ENCODE measurements at regions not wholly inside any gene's neighbourhood (a gene's known extent, or its start where the extent isn't known, plus 50 kb on each side); places are given as distances from the start of the nearest gene placed in this dataset.

GRCh38 chr11:116541460-116541859, 231.3 kb downstream of the BUD13 start:
- Histone ChIP-seq H3K9me3 (ENCODE audit: control insufficient read depth in 4 of 4, low read length in 3 of 4) (peaks cover 0 to 3% (median 0%) of the 10 kb centered on the region in 4 donors), H3K36me3 (ENCODE audit: control insufficient read depth in 4 of 4, insufficient read depth in 3 of 4, low read depth in 1 of 4, low read length in 3 of 4) (no peaks in the 10 kb centered on the region), H3K4me1 (ENCODE audit: control insufficient read depth in 4 of 4, insufficient read depth in 4 of 4, low read length in 3 of 4) (no peaks in the 10 kb centered on the region), H3K9ac (ENCODE audit: low read depth in 1 of 2, low read length in 2 of 2) (no peak overlapping the region), H3K27me3 (ENCODE audit: control insufficient read depth in 4 of 4, insufficient read depth in 4 of 4, low read length in 3 of 4) (no peaks in the 10 kb centered on the region), H3K27ac (ENCODE audit: low read depth in 1 of 2, low read length in 2 of 2) (no peak overlapping the region), H3K4me3 (ENCODE audit: low read depth in 1 of 3, low read length in 3 of 3) (no peak overlapping the region)
- TF ChIP-seq FOXA1 (IDR thresholded peaks at IDR 0.05): no peak
- 92% methylated on average over 1 of the region's 1 CpG for WGBS
- no peak for DNase-seq (ENCODE audit: low spot score)

- no peak overlapping the region for H3K9ac ChIP-seq (ENCODE audit: low read depth in 1 of 2, low read length in 2 of 2)
- H3K4me3 ChIP-seq (ENCODE audit: low read depth in 1 of 3, low read length in 3 of 3): no peak overlapping the region
- DNase-seq (ENCODE audit: low spot score): no peak
- no peaks in the 10 kb centered on the region for H3K36me3 ChIP-seq (ENCODE audit: control insufficient read depth in 4 of 4, insufficient read depth in 3 of 4, low read depth in 1 of 4, low read length in 3 of 4)
- H3K27me3 ChIP-seq (ENCODE audit: control insufficient read depth in 4 of 4, insufficient read depth in 4 of 4, low read length in 3 of 4): no peaks in the 10 kb centered on the region
- H3K27ac ChIP-seq (ENCODE audit: low read depth in 1 of 2, low read length in 2 of 2): no peak overlapping the region
- 77% methylated on average over 4 of the region's 4 CpGs for WGBS
- TF ChIP-seq HNF4G (IDR thresholded peaks at IDR 0.05) (no peak), YY1 (IDR thresholded peaks at IDR 0.05) (no peak), CTCF (IDR thresholded peaks at IDR 0.05; ENCODE audit: low read depth, low read length, missing input control) (no peak), NR2F2 (IDR thresholded peaks at IDR 0.05) (no peak), TAF1 (conservative IDR thresholded peaks at IDR 0.05) (no peak)
- no peaks in the 10 kb centered on the region for H3K4me1 ChIP-seq (ENCODE audit: control insufficient read depth in 4 of 4, insufficient read depth in 4 of 4, low read length in 3 of 4)
- peaks cover 0 to 3% (median 0%) of the 10 kb centered on the region in 4 donors for H3K9me3 ChIP-seq (ENCODE audit: control insufficient read depth in 4 of 4, low read length in 3 of 4)
These were observed 232.0 kb downstream of the BUD13 start for GRCh38 chr11:116540645-116541304.

GRCh38 chr11:116539836-116540418, 232.9 kb downstream of the BUD13 start:
- Histone ChIP-seq H3K4me3 (ENCODE audit: low read depth in 1 of 3, low read length in 3 of 3) (no peak overlapping the region), H3K9me3 (ENCODE audit: control insufficient read depth in 4 of 4, low read length in 3 of 4) (peaks cover 0 to 3% (median 0%) of the 10 kb centered on the region in 4 donors), H3K27me3 (ENCODE audit: control insufficient read depth in 4 of 4, insufficient read depth in 4 of 4, low read length in 3 of 4) (no peaks in the 10 kb centered on the region), H3K4me1 (ENCODE audit: control insufficient read depth in 4 of 4, insufficient read depth in 4 of 4, low read length in 3 of 4) (no peaks in the 10 kb centered on the region), H3K27ac (ENCODE audit: low read depth in 1 of 2, low read length in 2 of 2) (no peak overlapping the region), H3K36me3 (ENCODE audit: control insufficient read depth in 4 of 4, insufficient read depth in 3 of 4, low read depth in 1 of 4, low read length in 3 of 4) (no peaks in the 10 kb centered on the region), H3K9ac (ENCODE audit: low read depth in 1 of 2, low read length in 2 of 2) (no peak overlapping the region)
- 64% methylated on average over 2 of the region's 2 CpGs for WGBS
- no peak for TF ChIP-seq HNF4A (conservative IDR thresholded peaks at IDR 0.05)
- TF ChIP-seq RAD21 (IDR thresholded peaks at IDR 0.05): no peak
- TF ChIP-seq FOXA2 (IDR thresholded peaks at IDR 0.05): no peak
- no peak for TF ChIP-seq HNF4G (IDR thresholded peaks at IDR 0.05)
- TF ChIP-seq NR2F2 (IDR thresholded peaks at IDR 0.05): no peak
- no peak for TF ChIP-seq FOXA1 (IDR thresholded peaks at IDR 0.05)
- TF ChIP-seq MAX (IDR thresholded peaks at IDR 0.05): no peak
- no peak for TF ChIP-seq GABPA (IDR thresholded peaks at IDR 0.05 in 1 of 2, conservative IDR thresholded peaks at IDR 0.05 in 1 of 2)
- no peak for TF ChIP-seq CTCF (IDR thresholded peaks at IDR 0.05; ENCODE audit: low read depth, low read length, missing input control)
- TF ChIP-seq YY1 (IDR thresholded peaks at IDR 0.05): no peak
- TF ChIP-seq JUND (IDR thresholded peaks at IDR 0.05): no peak
- TF ChIP-seq RXRA (IDR thresholded peaks at IDR 0.05): no peak
- TF ChIP-seq REST (IDR thresholded peaks at IDR 0.05): no peak
- TF ChIP-seq SP1 (IDR thresholded peaks at IDR 0.05): no peak
- no peak for TF ChIP-seq ATF3 (IDR thresholded peaks at IDR 0.05)
- no peak for DNase-seq (ENCODE audit: low spot score)
